Left hindlimb (tissue), 1 donor: ENCODE measurements at regions not wholly inside any gene's neighbourhood (a gene's known extent, or its start where the extent isn't known, plus 50 kb on each side); places are given as distances from the start of the nearest gene placed in this dataset.
"Not testable (repeated sequence)": the region's sequence is repeated elsewhere in the genome, so short reads cannot be mapped to it uniquely, and the experiment has no call there.

Experiments used
- DNase-seq: peaks from one replicate; pipeline ENCODE4 v3.0.0-alpha.2; 2018

DNA sequence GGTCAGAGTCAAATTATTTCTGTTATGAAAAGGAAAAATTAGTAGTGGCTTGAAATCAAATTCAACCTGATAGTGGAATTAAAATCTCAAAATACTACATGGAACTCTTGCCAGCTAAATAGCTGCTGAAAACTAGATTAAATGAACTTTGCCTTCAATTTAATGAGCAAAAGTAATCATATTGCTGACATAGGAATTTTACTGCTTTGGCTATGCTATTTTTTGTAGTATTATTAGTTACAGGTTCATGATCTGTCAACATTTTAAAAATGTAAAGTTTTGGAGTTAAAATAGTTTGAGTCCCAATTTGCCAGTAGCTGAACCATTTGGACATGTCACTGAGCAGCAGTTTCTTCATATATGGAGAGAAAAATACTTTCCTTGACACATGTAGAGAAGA, 81.4 kb downstream of the RERGL start:
- DNase-seq, result no peak

DNA sequence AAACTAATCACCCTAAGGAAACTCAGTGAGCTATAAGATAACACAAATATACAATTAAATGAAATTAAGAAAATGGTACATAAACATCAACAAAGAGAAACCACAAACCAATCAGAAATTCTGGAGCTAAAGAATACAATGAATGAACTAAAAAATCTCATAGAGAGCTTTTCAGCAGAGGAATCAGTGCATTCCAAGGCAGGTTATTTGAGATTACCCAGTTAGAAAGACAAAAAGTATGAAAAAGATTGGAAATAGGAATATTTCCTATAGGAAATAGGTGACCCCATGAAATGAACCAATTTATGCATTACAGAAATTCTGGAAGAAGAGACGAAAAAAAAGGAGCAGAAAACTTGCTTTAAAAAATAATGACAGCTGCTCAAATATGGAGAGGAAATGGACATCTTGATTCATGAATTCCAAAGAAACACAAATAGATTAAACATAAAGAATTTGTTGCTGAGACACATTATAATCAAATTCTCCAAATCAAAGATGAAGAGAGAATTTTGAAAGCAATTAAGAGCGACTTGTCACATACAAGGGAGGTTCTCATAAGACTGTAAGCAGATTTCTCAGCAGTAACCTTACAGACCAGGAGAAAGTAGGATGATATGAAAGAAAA, 90.7 kb downstream of the RERGL start:
- no peak for DNase-seq

DNA sequence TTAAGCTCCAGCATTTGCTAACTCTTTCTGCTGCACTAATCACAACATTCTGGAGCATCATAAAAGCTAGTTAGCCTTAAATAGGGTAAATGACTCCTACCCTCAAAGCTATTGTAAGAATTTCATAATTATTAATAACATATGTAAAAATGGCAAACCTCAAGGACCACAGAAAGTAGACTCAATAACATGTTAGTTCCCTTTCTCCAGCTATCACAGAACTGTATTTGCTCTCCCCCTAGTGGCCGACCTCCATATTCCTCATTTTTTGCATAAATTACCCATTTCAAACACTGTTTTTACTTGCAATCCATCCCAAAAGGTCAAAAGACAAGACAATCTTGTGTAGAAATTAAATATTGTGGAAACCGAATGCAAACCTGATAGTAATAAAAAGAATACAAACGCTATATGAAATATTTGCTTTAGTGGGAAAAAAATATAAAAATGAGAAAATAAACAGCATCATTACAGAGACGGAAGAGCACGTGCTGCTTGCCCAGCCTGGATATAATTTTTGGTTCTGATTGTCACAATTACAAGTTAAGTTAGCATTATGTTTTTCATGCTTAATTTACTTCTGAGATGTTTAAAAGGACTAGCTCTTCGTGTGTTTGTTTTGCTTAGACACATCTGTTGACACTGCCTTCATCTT, 97.9 kb downstream of the RERGL start:
- DNase-seq, result no peak

DNA sequence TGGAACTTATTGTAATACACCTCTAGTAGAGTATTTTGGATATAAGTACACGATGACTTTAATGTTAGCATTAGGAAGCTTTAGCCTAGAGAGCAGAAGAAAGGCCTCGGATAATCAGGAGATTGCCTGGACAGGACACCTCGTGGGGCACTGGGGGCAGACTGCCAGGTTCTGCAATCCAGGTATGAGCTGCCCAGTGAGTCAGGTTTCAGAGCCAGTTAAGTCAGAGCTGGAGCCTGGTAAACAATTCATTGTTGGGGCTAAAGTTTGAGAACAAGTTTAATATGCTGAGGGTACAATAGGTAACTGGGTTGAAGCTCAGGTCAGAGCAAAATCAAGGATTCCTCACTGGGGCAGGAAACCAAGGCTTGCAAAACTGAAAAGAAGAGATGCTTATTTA, 107.4 kb downstream of the RERGL start:
- DNase-seq, result no peak

DNA sequence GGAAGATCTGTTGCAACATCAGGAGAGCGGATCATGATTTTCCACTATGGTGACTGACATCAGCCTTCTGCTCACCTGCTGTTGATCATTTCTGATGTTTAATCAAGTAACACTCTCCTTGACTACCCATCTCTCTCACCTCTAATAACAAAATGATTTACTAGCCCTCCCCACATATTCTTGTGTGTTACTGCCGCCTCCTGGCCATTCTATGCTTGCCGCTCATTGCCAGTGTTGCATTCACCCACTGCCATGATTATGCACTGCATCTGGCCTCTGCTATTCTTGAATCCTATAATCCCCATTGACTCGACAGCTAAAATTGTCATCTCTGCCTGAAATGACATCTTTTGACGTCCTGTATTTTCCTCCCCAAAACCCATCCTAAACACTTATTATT, 113.8 kb downstream of the RERGL start:
- no peak for DNase-seq

DNA sequence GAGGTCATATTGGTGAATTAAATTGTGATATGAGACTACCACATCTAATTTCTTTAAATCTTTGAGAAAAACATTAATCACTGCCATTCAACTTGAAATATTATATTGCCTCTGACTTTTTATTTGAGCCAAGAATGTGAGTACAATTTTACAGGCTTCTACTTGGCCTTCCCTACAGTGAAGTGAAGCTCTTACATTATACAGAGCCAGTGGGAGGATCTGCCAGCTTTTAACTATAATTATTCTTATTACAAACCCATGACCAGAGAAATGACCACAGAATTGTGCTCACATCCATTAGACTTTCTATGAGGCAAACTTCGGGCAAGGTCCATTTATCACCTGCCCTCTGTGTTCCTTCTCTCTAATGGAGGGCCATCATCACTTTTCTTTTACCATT, 114.2 kb downstream of the RERGL start:
- DNase-seq, result no peak

DNA sequence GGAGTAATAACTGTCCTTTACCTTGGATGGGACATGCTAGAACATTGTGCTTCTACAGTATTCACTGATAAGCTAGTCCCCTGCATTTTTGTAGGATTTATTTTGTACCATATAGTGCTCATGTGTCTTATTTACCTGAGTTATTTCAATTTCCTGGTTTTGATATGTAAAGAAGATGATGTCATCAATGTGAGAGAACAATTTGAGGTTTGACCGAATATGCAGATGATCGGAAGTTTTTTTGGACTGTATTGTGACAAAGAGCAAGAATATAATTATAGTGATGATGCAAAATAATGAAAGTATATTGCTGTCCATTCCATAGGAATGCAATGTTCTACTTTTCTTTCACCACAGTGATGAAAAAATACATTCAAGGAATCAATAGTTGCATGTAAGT, 114.8 kb downstream of the RERGL start:
- no peak for DNase-seq

DNA sequence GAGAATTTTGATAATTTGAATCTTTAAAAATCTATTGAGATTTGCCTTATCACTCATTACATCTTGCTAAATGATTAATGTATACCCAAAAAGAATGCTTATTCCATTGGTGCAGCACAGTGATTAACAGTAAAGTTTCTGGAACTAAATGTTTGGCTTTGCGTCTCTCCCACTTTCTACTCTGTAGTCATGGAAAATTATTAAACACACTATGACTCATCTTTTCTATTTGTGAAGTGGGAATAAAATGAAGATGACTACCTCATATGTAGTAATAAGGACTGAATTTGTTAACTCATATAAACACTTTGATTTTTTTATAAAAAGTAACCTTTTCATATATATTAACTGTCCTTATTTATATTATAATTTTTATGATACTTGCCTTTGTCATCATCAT, 118.1 kb downstream of the RERGL start:
- DNase-seq, result no peak

DNA sequence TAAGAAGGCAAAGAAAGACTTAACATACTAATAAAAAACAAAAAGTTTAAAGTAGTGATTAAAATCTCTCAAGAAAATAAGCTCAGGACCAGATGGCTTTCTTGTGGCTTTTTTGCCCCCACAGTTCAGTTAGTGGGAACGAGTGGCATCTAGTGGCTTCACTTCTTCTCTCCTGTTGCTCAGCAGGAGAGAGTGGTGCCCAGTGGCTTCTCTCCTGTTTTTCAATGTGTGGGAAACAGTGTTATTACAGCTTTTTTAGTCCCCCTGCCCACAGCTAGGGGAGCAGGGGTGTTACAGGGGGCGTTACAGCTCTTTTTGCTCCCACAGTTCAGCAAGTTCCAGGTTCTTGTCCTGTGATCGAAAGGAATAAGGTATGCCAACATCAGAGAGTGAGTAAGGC, 135.2 kb downstream of the RERGL start:
- no peak for DNase-seq

DNA sequence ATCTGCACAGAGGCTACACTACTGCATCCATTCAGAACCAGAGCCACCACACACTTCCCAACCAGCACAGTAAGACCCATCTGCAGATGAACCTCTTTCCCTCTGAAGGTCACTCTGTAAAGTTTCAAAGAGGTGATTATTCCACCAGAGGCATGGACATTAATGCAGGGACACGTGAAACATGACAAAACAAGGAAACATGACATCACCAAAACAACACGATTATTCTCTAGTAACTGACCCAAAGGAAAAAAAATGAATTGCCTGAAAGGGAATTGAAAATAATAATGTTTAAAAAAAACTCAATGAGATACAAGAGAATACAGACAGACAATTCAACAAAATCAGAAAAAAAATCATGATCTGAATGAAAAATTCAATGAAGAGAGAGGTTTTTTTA, 139.1 kb downstream of the RERGL start:
- no peak for DNase-seq

DNA sequence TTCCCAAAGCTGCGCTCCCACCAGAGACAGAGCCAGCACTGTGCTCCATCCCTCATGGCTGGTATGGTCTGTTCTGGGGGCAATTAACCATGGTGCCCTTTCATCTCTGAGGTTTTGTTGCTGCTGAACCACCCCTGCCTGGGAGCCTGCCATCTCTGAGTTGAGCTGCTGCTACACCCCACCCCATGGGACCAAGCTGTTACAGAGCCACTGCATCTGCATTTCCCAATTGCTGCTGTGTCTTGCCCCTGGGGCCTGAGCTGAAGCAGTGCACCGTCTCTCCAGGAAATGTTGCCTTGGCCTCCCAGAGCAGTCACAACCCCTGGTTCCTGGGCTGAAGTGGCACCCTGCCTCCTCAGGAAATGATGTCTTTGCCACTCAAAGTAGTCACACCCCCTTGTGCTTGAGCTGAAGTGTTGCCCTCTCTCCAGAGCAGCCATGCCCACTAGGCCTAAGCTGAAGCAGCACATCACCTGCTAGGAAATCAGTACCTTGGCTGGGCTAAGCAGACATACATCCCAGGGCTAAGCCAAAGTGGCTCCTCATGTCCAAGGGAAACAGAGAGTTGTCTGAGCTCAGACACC, 140.3 kb downstream of the RERGL start:
- DNase-seq, result peak; percentile 16

DNA sequence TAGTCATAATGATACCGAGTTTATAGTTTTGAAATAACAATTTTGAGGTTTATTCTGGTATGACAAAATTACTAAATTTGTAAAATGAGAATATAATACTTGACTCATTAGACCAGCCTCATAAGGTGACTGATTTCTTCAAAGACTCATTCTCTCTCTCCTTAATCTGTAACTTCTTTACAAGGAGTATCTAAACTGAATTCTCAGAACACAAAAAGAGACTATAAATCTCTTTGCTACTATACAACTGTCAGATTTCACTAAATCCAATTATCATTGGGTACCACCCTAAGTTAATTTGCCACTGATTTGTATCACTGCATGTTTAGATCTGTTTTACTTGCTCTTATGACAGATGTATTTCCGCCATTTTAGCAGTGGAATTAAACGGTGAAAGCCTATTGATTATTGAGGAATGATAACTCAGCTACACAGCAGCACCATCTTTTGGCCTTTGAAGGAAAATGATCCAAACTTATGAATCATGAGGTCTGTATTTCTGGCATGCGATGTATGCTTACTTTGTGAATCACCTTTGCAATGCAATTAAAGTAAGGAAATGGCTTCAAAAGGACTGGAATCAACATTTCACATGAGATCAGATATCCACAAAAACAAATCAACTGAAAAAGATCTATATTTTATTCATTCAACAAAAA, 161.2 kb downstream of the RERGL start:
- no peak for DNase-seq

DNA sequence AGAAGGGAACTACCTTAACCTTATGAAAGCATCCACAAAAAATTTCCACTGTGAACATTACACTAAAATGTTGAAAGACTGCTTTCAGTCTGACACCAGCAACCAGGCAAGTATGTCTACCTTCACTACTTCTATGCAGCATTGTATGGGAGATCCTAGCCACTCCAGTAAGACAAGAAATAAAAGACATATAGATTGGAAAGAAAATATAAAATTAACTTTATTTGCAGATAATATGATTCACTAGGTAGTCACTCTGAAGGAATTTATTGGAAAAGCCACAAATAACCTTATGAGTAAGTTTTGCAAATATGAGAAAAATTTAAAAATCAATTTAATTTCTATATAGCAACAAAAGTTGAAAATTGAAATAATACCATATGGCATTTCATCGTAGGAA, 172.0 kb downstream of the RERGL start:
- no peak for DNase-seq

DNA sequence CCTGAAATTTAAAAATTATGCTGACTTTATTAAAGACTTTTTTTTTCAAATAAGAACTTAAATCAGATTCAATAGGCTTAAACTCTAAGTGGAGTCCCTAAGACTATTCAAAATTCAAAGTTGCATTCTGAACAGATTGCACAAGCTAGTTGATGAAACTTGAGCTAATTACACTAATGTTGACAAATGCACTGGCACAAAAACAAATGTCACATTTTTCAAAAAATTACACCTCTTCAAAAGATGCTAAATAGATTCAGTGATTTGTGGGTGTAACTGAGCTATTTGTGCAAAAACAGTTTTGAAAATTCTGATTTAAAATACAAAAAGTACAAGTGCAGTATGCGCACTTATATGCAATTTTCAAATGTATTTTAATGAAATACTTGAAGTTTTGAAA, 205.4 kb downstream of the RERGL start:
- DNase-seq, result no peak

DNA sequence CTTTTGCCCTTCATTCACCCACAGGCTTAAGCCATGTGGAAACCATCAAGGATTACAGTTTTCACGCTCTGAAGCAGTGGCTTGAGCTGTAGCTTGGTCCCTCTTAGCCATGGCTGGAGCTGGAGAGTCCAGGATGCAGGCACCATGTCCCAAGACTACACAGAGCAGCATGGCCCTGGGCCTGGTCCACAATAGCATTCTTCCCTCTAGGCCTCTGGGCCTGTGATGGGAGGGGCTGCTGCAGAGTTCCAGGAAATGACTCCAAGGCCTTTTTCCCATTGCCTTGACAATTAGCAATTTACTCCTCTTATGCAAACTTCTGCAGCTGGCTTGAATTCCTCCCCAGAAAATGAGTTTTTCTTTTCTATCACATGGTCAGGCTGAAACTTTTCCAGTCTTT, 211.3 kb downstream of the RERGL start:
- DNase-seq, result no peak

DNA sequence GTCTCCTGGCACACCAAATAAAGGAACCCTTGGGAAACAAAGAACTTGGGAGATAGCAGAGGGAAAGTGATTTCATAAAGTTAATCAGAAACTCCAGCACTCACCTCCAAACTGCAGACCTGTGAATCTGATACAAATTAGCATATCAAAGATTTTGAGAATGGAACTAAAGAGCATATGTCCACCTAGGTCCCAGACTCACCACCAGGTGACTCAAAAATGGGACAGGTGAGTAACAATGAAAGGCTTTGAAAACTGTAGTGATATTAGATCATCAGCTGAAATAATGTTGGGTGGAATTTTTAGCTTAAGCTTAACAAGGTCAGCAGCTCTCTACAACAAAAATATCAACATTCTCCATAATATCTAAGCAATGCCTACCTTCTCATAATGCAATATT, 214.8 kb downstream of the RERGL start:
- no peak for DNase-seq

DNA sequence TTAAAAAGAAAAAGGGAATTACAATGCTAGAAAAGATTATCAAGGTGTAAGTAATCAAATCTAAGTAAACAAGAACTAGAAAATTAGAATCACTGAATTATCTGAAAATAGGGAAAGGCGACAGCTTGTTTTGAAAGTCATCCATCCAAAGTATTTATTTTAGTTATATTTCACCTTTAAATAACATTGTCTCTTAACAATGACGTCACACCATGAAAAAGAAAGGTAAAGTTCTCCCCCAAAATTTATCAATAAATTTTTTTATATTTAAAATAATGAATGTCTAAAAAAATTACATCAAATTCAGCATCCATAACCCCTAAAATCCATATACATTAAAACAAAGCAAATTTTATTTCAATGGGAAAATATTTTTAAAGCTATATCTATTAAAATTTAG, 223.2 kb downstream of the RERGL start:
- no peak for DNase-seq

DNA sequence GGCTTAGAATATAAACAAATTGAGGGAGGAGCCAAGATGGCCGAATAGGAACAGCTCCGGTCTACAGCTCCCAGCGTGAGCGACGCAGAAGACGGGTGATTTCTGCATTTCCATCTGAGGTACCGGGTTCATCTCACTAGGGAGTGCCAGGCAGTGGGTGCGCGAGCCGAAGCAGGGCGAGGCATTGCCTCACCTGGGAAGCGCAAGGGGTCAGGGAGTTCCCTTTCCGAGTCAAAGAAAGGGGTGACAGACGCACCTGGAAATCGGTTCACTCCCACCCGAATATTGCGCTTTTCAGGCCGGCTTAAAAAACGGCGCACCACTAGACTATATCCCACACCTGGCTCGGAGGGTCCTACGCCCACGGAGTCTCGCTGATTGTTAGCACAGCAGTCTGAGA, 234.4 kb downstream of the RERGL start:
- not testable (repeated sequence) for DNase-seq

DNA sequence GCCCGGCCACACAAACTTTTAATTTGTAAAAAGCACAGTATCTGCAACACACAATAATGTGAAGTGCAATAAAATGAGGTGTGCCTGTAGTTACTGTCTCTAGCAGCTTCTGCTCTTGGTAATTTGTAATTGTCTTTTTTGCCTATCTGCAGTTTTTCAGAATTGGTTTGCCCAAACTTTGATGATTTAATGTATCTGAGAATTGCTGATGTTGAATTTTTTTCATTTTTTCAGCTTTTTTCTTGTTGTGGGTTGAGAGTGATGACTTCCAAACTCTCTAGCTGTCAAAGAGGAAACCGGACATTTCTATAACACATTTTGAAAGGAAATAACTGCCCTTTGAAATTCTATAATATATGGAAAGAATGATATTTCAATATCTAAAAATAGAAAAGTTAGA, 236.9 kb downstream of the RERGL start:
- DNase-seq, result no peak

DNA sequence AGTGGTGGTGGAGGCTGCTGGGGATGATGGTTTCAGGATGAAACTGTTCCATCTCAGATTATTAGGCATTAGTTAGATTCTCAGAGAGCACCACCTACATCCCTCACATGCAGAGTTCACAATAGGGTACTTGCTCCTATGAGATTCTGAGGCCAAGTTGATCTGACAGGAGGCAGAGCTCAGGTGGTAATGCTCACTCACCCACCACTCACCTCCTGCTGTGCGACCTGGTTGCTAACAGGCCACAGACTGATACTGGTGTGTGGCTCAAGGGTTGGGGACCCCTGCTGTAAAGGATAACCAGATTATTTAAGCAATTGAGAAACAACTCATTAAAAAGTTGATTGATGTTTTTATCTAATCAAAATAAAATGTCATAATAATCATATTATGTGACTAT, 248.5 kb downstream of the RERGL start:
- no peak for DNase-seq

DNA sequence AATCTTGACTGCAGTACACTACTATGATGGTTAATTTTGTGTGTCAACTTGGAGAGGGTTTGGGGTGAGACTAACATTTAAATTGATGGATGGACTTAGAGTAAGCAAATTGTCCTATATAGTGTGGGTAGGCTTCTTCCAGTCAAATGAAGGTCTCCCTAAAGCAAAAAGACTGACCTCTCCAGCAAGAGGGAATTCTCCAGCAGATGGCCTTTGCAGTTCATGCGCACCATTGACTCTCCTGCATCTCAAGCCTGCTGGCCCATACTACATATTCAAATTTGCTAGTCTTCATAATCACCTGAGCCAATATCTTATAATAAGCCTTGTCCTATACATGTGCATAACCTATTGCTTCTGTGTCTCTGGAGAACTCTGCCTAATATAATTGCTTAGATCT, 260.2 kb downstream of the RERGL start:
- DNase-seq, result no peak

DNA sequence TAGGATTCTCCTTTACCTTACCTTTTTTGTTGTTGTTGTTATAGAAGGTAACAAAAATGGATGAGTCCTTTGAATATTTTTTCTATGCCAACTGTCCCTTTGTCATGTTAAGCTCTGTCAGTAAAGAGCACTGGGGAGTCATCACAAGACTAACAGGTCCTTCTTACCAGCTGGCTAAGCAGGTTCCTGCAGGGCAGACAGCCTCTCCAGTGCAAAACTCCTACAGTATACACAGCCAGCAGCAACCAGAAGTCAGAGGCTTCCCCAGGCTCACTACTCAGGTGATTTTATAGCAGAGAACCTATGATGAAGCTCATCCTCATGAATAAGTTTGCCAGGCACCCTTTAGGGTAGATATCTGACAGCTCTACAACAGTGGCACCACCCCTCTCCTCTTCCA, 271.1 kb downstream of the RERGL start:
- DNase-seq, result no peak

DNA sequence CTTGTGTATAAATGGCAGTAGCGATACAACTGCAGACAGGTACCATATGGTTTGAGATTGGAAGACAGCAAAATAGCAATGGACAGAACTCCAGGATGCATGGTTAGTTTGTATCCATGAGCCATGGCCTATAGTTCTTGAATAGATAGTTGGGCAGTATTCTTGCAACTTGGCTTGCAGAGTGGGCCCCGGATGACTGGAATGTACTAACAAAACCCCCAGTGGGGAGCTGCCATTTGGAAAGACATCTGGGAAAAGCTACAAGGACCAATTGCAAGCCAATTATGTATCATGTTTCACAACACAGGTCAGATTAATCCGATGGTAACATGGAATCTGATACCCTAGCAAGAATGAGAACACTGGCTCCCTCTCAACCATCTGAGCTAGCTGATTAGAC, 279.6 kb downstream of the RERGL start:
- no peak for DNase-seq

DNA sequence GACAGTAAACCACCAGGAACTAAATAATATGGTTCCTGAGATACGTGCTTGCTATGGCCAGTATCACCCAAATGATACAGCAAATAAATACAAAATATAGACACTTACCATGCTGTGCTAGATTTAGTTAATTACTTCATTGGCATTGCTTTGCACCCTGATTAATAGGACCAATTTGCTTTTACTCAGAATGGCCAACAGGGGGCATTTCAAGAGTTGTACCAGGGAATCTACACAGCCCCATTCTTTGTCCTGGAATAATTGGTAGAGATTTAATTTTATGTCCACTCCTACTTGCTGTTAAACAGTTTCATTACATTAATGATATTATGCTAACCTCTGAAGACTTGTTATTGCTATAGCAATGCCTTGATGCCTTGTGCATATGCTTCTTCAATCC, 280.8 kb downstream of the RERGL start:
- no peak for DNase-seq
